PC-3 (cell line): ENCODE measurements at regions not wholly inside any gene's neighbourhood (a gene's known extent, or its start where the extent isn't known, plus 50 kb on each side); places are given as distances from the start of the nearest gene placed in this dataset.

Source experiments
- ATAC-seq: fragments of 200-7000 bp; cut with Tn5 transposase; 2 replicates; pipeline ENCODE4 v1.9.1; 2020; ENCODE audit warnings: mild to moderate bottlenecking, moderate library complexity
- BruUV-seq: library from RNA; stranded (reverse); fragments of 400-500 nt; replicated peaks from 2 replicates; lab custom pipeline; 2021; lab: Mats Ljungman, UMichigan
- CTCF ChIA-PET: fragments of 300-600 bp; sonication (Branson Sonifier 250); formaldehyde crosslinking; loops from one replicate; lab custom pipeline; 2022; ENCODE audit warnings: antibody characterized with exemption; lab: Charles Lee
- POLR2A ChIA-PET: fragments of 300-600 bp; sonication (Branson Sonifier 250); formaldehyde crosslinking; loops from one replicate; lab custom pipeline; 2022; ENCODE audit warnings: antibody characterized with exemption; ENCODE audit not compliant: unreplicated experiment; lab: Charles Lee
- DNase-seq: peaks from one replicate; pipeline ENCODE4 v3.0.0-alpha.2; 2015
- H2AFZ ChIP-seq: fragments of 300-600 bp; sonication (generic); 2 replicates; pipeline ENCODE4 v1.6.0; 2016; ENCODE audit warnings: antibody characterized with exemption, low read length
- H3F3A ChIP-seq: fragments of 300-600 bp; sonication (generic); one replicate; pipeline ENCODE4 v1.6.0; 2017; ENCODE audit warnings: antibody characterized with exemption, low read length, control low read depth, mild to moderate bottlenecking; ENCODE audit not compliant: unreplicated experiment
- H3K27ac ChIP-seq: fragments of 300-600 bp; sonication (generic); 2 replicates; pipeline ENCODE4 v1.5.1; 2016; ENCODE audit warnings: mild to moderate bottlenecking, low read length
- H3K27me3 ChIP-seq: fragments of 300-600 bp; sonication (generic); 2 replicates; pipeline ENCODE4 v1.6.1; 2016; ENCODE audit warnings: low read length, mixed read lengths
- H3K36me3 ChIP-seq: fragments of 300-600 bp; sonication (generic); 2 replicates; pipeline ENCODE4 v1.6.1; 2016; ENCODE audit warnings: low read depth, mixed run types, low read length, mixed read lengths
- H3K4me1 ChIP-seq: fragments of 300-600 bp; sonication (generic); 2 replicates; pipeline ENCODE4 v1.5.1; 2016; ENCODE audit warnings: low read length; ENCODE audit not compliant: insufficient read depth
- H3K4me2 ChIP-seq: fragments of 300-600 bp; sonication (generic); 2 replicates; pipeline ENCODE4 v1.6.0; 2016; ENCODE audit warnings: low read length
- H3K4me3 ChIP-seq: fragments of 300-600 bp; sonication (generic); 2 replicates; pipeline ENCODE4 v1.5.1; 2016; ENCODE audit warnings: mild to moderate bottlenecking, low read length, mixed read lengths
- H3K79me2 ChIP-seq: fragments of 300-600 bp; sonication (generic); 2 replicates; pipeline ENCODE4 v1.6.1; 2017; ENCODE audit warnings: low read length, mixed read lengths
- H3K9ac ChIP-seq: fragments of 300-600 bp; sonication (generic); 2 replicates; pipeline ENCODE4 v1.6.0; 2016; ENCODE audit warnings: mild to moderate bottlenecking, low read length
- H3K9me2 ChIP-seq: fragments of 300-600 bp; sonication (generic); replicated peaks from 2 replicates; pipeline ENCODE4 v1.6.1; 2016; ENCODE audit warnings: mixed run types, low read length, mixed read lengths
- H3K9me3 ChIP-seq: fragments of 300-600 bp; sonication (generic); 2 replicates; pipeline ENCODE4 v1.6.1; 2016; ENCODE audit warnings: low read length, mixed read lengths
- H4K20me1 ChIP-seq: fragments of 300-600 bp; sonication (generic); 2 replicates; pipeline ENCODE4 v1.6.1; 2016; ENCODE audit warnings: low read length, mixed read lengths
- EZH2 ChIP-seq: fragments of 300-600 bp; sonication (generic); IDR thresholded peaks from one replicate; pipeline ENCODE4 v1.6.1; 2017; ENCODE audit warnings: antibody characterized with exemption, mild to moderate bottlenecking, low read length; ENCODE audit not compliant: unreplicated experiment
- EZH2phosphoT487 ChIP-seq: fragments of 300-600 bp; sonication (generic); IDR thresholded peaks from 2 replicates; pipeline ENCODE4 v1.6.1; 2018; ENCODE audit warnings: mild to moderate bottlenecking, antibody characterized with exemption, low read length, borderline replicate concordance
- intact Hi-C: fragments of 100-400 bp; cut with micrococcal nuclease; formaldehyde crosslinking; loops from 2 replicates; pipeline ENCODE4 v1.9.0; 2023
- TF ChIP-seq, protein P1 (sequence below): fragments of 300-600 bp; sonication (generic); conservative IDR thresholded peaks from 2 replicates; pipeline ENCODE4 v1.5.1; 2017; ENCODE audit warnings: antibody characterized with exemption, low read depth, mild to moderate bottlenecking, low read length

DNA sequence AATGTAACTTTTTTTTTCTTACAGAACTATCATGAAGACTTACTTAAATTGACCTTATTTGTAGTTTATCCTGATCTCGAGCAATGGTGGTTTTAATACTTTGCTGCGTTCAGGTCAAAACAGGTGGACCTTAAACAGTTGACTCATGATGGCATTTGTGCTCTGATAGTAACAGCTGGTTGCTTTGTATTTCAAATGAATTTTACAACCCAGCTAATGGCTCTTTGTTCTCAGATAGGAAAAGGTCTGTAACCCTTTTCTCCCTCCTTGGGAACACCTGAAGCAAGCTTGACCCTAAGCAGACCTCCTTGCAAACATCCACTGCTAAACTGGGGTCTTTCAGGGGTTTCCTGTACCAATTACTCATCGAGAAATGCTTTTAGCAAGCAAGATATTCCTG is 79.2 kb downstream of the F11 start:
- H3K9me3 ChIP-seq: no peaks in the 10 kb centered on the region
- H3K79me2 ChIP-seq: no peaks in the 10 kb centered on the region
- no peak for TF ChIP-seq EZH2
- no peak for TF ChIP-seq EZH2phosphoT487
- TF ChIP-seq, protein P1, sequence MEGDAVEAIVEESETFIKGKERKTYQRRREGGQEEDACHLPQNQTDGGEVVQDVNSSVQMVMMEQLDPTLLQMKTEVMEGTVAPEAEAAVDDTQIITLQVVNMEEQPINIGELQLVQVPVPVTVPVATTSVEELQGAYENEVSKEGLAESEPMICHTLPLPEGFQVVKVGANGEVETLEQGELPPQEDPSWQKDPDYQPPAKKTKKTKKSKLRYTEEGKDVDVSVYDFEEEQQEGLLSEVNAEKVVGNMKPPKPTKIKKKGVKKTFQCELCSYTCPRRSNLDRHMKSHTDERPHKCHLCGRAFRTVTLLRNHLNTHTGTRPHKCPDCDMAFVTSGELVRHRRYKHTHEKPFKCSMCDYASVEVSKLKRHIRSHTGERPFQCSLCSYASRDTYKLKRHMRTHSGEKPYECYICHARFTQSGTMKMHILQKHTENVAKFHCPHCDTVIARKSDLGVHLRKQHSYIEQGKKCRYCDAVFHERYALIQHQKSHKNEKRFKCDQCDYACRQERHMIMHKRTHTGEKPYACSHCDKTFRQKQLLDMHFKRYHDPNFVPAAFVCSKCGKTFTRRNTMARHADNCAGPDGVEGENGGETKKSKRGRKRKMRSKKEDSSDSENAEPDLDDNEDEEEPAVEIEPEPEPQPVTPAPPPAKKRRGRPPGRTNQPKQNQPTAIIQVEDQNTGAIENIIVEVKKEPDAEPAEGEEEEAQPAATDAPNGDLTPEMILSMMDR: no peak
- intact Hi-C loops: no loop called here
- no peaks in the 10 kb centered on the region for H3F3A ChIP-seq
- ChIA-PET POLR2A (no interaction called here), CTCF (no interaction called here)
- ATAC-seq (no peak), DNase-seq (no peak)
- BruUV-seq: no TSS peak
- no peak overlapping the region for H3K4me3 ChIP-seq
- H3K4me1 ChIP-seq: no peaks in the 10 kb centered on the region
- no peaks in the 10 kb centered on the region for H4K20me1 ChIP-seq
- no peaks in the 10 kb centered on the region for H3K36me3 ChIP-seq
- no peak overlapping the region for H3K9ac ChIP-seq
- H3K27me3 ChIP-seq: peaks cover 44% of the 10 kb centered on the region
- H3K9me2 ChIP-seq: no peaks in the 10 kb centered on the region
- H2AFZ ChIP-seq: no peak overlapping the region
- H3K27ac ChIP-seq: no peak overlapping the region
- no peak overlapping the region for H3K4me2 ChIP-seq

DNA sequence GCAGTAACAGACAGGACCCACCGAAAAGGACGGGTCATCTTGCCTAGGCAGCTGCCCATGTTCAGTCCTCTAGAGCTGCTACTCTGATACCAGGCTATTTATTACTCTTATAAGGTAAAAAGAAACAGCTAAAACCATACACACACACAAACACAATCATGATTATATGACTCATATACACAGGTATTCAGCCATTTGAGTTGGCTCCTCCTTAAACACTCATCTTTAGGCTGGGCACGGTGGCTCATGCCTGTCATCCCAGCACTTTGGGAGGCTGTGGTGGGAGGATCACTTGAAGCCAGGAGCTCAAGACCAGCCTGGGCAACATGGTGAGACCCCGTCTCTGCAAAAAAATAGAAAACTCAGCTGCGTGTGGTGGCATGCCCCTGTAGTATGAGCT is 76.6 kb downstream of the F11 start:
- no peaks in the 10 kb centered on the region for H3F3A ChIP-seq
- ATAC-seq (no peak), DNase-seq (peak; percentile 50)
- BruUV-seq: no TSS peak
- ChIA-PET CTCF (no interaction called here), POLR2A (no interaction called here)
- H2AFZ ChIP-seq: no peak overlapping the region
- H3K79me2 ChIP-seq: no peaks in the 10 kb centered on the region
- H3K27ac ChIP-seq: no peak overlapping the region
- no peaks in the 10 kb centered on the region for H3K9me3 ChIP-seq
- no peaks in the 10 kb centered on the region for H3K4me1 ChIP-seq
- no peaks in the 10 kb centered on the region for H3K9me2 ChIP-seq
- H4K20me1 ChIP-seq: no peaks in the 10 kb centered on the region
- peaks cover 23% of the 10 kb centered on the region for H3K27me3 ChIP-seq
- no peak overlapping the region for H3K4me2 ChIP-seq
- intact Hi-C loops: no loop called here
- H3K9ac ChIP-seq: no peak overlapping the region
- H3K36me3 ChIP-seq: no peaks in the 10 kb centered on the region
- no peak for TF ChIP-seq EZH2
- no peak for TF ChIP-seq EZH2phosphoT487
- TF ChIP-seq, protein P1: no peak
- H3K4me3 ChIP-seq: no peak overlapping the region

DNA sequence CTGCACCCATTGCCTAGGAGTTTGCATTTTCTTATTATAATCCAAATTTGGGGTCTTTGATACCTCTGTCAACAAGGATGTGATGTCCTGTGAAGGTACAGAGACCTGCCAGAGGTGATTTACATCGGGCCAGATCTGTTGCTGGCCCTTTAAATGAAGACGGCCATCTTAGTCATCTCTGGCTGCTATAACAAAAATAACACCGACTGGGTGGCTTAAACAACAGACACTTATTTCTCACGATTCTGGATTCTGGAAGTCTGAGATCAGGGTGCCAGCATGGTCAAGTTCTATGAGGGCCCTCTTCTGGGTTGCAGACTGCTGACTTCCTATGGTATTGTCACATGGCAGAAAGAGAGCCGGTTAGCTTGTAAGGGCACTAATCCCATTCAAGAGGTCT is 75.7 kb downstream of the F11 start:
- ATAC-seq: no peak
- TF ChIP-seq EZH2phosphoT487: no peak
- TF ChIP-seq, protein P1: no peak
- TF ChIP-seq EZH2: no peak
- ChIA-PET CTCF (no interaction called here), POLR2A (no interaction called here)
- no peak overlapping the region for H3K4me2 ChIP-seq
- intact Hi-C loops: no loop called here
- H3K36me3 ChIP-seq: no peaks in the 10 kb centered on the region
- H3K27ac ChIP-seq: no peak overlapping the region
- H3K9me2 ChIP-seq: no peaks in the 10 kb centered on the region
- no peaks in the 10 kb centered on the region for H3K4me1 ChIP-seq
- H3K79me2 ChIP-seq: no peaks in the 10 kb centered on the region
- no peak for DNase-seq
- no peak overlapping the region for H2AFZ ChIP-seq
- H3K9ac ChIP-seq: no peak overlapping the region
- BruUV-seq: no TSS peak
- no peaks in the 10 kb centered on the region for H4K20me1 ChIP-seq
- H3K9me3 ChIP-seq: no peaks in the 10 kb centered on the region
- no peak overlapping the region for H3K4me3 ChIP-seq
- peaks cover 14% of the 10 kb centered on the region; the same call in 1 of the 2 replicates for H3K27me3 ChIP-seq
- H3F3A ChIP-seq: no peaks in the 10 kb centered on the region
